ENCODE measurements at regions not wholly inside any gene's neighbourhood (a gene's known extent, or its start where the extent isn't known, plus 50 kb on each side); places are given as distances from the start of the nearest gene placed in this dataset.

DNA sequence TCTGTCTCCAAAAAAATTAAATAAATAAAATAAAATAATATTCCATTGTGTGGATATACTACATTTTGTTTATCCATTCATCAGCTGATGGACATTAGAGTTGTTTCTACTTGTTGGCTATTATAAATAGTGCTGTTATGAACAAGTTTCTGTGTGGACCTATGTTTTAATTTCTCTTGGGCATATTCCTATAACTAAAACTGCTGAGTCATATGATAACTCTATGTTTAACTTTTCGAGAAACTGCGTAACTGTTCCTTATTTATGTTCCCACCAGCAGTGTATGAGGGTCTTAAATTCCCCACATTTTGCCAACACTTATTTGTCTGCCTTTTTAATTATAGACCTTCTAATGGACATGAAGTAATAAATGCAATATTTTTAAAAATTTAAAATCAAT, 80.0 kb upstream of the XIST start:
- DNase-seq (ENCODE audit: low spot score), result no peak
- no peak overlapping the region for H2AFZ ChIP-seq
- no peaks in the 10 kb centered on the region for H3K4me1 ChIP-seq (ENCODE audit: insufficient read depth)
- no peak overlapping the region for H3K27ac ChIP-seq
- no peaks in the 10 kb centered on the region for H3K9me2 ChIP-seq (replicated peaks; ENCODE audit: insufficient read depth)
- no peak overlapping the region for H3K4me3 ChIP-seq
- WGBS (ENCODE audit: low lambda C conversion rate, missing lambda C conversion rate), result 93% methylated on average over 2 of the region's 2 CpGs
- no peak overlapping the region for H3K4me2 ChIP-seq
- H3K36me3 ChIP-seq (replicated peaks; ENCODE audit: insufficient read depth, low read depth), result no peaks in the 10 kb centered on the region
- H4K20me1 ChIP-seq (ENCODE audit: insufficient read depth, poor library complexity, severe bottlenecking), result no peaks in the 10 kb centered on the region
- H3K27me3 ChIP-seq, result no peaks in the 10 kb centered on the region
- no peaks in the 10 kb centered on the region for H3K9me3 ChIP-seq (ENCODE audit: low read depth)
- H3K79me2 ChIP-seq, result no peaks in the 10 kb centered on the region
- TF ChIP-seq CTCF (IDR thresholded peaks at IDR 0.05; ENCODE audit: poor library complexity), result no peak
- no peak for TF ChIP-seq EZH2 (IDR thresholded peaks at IDR 0.05; ENCODE audit: borderline replicate concordance)
- no peak for TF ChIP-seq EZH2phosphoT487 (IDR thresholded peaks at IDR 0.05; ENCODE audit: low read depth, severe bottlenecking, unreplicated experiment)

DNA sequence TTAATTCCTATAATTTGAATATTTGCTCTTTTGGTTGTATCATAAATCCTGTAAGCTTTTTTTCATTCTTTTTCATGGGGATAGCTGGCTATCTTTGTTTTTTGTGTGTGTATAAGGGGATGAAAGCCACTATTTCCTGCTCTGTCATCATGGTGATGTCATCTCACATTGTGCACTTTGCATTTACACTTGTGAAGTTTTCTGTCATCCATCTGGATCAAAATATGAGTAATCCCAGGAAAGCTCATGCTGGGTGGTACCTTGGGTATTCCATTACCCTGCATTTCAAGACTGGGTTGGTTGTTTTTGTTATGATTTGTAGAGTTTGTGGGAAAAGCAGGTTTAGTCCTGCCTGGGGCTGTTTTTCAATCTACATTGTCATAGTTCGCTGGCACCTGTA, 77.8 kb upstream of the XIST start:
- Histone ChIP-seq H3K4me2 (no peak overlapping the region), H3K27ac (no peak overlapping the region), H3K9me2 (replicated peaks; ENCODE audit: insufficient read depth) (no peaks in the 10 kb centered on the region), H2AFZ (no peak overlapping the region), H3K36me3 (replicated peaks; ENCODE audit: insufficient read depth, low read depth) (no peaks in the 10 kb centered on the region), H3K4me3 (no peak overlapping the region), H3K27me3 (no peaks in the 10 kb centered on the region), H3K79me2 (no peaks in the 10 kb centered on the region), H4K20me1 (ENCODE audit: insufficient read depth, poor library complexity, severe bottlenecking) (no peaks in the 10 kb centered on the region), H3K9me3 (ENCODE audit: low read depth) (no peaks in the 10 kb centered on the region), H3K4me1 (ENCODE audit: insufficient read depth) (no peaks in the 10 kb centered on the region)
- DNase-seq (ENCODE audit: low spot score), result no peak
- TF ChIP-seq EZH2 (IDR thresholded peaks at IDR 0.05; ENCODE audit: borderline replicate concordance) (no peak), CTCF (IDR thresholded peaks at IDR 0.05; ENCODE audit: poor library complexity) (no peak)
- 100% methylated on average over 1 of the region's 1 CpG for WGBS (ENCODE audit: low lambda C conversion rate, missing lambda C conversion rate)

DNA sequence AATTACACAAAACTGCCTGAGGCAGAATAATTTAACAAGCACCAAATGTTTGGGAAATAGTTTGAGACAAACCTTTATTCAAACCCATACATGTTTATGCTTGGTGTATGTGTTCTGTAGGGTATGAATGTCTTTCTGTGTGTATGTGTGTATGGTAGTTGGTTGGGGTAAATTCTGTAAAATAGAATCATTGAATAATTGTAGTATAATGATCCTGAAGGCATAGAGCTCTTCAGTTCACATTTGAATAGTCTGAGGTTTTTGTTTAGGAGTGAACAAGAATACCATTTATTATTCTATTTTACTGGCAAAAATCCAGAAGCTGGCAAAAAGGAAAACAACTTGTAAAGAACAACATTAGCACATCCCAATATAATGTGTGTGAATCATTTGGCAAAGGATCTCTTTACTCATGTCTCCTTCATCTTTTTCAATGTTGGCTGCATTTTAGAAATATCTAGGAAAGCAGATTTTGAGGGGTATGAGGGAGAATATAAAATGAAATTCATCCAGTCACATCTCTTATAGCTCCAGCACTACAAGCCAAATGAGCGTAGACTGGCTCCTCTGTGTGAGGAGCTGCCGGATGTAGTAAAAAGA, 70.4 kb upstream of the XIST start:
- H3K4me2 ChIP-seq, result no peak overlapping the region

DNA sequence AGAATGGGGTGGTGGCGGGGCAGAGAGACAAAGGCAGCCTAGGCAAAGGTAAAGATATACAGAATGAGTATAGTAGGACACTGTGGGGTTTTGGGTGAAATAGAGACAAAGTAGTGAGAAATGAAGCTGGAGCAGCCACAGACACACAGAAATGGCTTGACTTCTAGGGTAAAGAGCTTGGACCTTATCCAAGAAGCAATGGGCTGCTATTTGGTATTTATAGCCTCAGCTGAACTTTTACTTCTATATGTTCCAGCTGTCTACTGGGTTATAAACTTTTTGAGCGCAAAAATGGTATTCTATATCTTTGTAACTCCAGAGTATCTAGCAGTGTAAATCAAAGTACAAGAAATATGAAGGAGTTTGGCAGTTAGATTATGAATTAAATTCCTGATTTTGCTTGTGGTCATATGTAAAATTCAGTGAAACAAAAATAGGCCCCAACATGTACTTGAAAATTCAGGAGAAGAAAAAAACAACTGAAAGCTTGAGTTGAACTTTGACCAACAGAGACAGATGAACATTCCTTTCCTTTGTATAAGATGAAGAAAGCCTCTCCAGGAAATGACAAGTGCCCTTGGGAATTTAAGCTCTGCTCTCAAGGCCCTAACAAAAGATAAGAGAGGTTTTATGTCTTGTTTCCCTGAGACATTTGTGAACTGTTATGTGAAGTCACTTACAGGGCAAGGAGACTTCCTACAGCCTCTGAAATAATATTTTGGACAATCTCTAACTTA, 64.6 kb upstream of the XIST start:
- no peaks in the 10 kb centered on the region for H4K20me1 ChIP-seq (ENCODE audit: insufficient read depth, poor library complexity, severe bottlenecking)
- H2AFZ ChIP-seq, result peak overlapping the region; percentile 7
- 63% methylated on average over 2 of the region's 2 CpGs for WGBS (ENCODE audit: low lambda C conversion rate, missing lambda C conversion rate)
- peak overlapping the region; percentile 30 for H3K4me2 ChIP-seq
- H3K9me3 ChIP-seq (ENCODE audit: low read depth), result no peaks in the 10 kb centered on the region
- H3K79me2 ChIP-seq, result no peaks in the 10 kb centered on the region
- no peaks in the 10 kb centered on the region for H3K27me3 ChIP-seq
- peak overlapping the region; percentile 87 for H3K27ac ChIP-seq
- H3K4me1 ChIP-seq (ENCODE audit: insufficient read depth), result peaks cover 26% of the 10 kb centered on the region
- H3K4me3 ChIP-seq, result no peak overlapping the region
- H3K9me2 ChIP-seq (replicated peaks; ENCODE audit: insufficient read depth), result no peaks in the 10 kb centered on the region
- DNase-seq (ENCODE audit: low spot score), result peak; percentile 56
- H3K36me3 ChIP-seq (replicated peaks; ENCODE audit: insufficient read depth, low read depth), result no peaks in the 10 kb centered on the region
- TF ChIP-seq CTCF (IDR thresholded peaks at IDR 0.05; ENCODE audit: poor library complexity) (no peak), EZH2phosphoT487 (IDR thresholded peaks at IDR 0.05; ENCODE audit: low read depth, severe bottlenecking, unreplicated experiment) (no peak), EZH2 (IDR thresholded peaks at IDR 0.05; ENCODE audit: borderline replicate concordance) (no peak)

More for the DNA sequence above, 70.4 kb upstream of the XIST start:
- TF ChIP-seq EZH2phosphoT487 (IDR thresholded peaks at IDR 0.05; ENCODE audit: low read depth, severe bottlenecking, unreplicated experiment), result no peak
- Histone ChIP-seq H3K27ac (no peak overlapping the region), H4K20me1 (ENCODE audit: insufficient read depth, poor library complexity, severe bottlenecking) (no peaks in the 10 kb centered on the region), H3K79me2 (no peaks in the 10 kb centered on the region), H2AFZ (no peak overlapping the region), H3K9me3 (ENCODE audit: low read depth) (no peaks in the 10 kb centered on the region), H3K4me1 (ENCODE audit: insufficient read depth) (peaks cover 4% of the 10 kb centered on the region), H3K4me3 (no peak overlapping the region), H3K36me3 (replicated peaks; ENCODE audit: insufficient read depth, low read depth) (no peaks in the 10 kb centered on the region), H3K9me2 (replicated peaks; ENCODE audit: insufficient read depth) (no peaks in the 10 kb centered on the region), H3K27me3 (no peaks in the 10 kb centered on the region)
- WGBS (ENCODE audit: low lambda C conversion rate, missing lambda C conversion rate), result 95% methylated on average over 2 of the region's 2 CpGs
- DNase-seq (ENCODE audit: low spot score), result no peak

All from hepatocyte (in vitro differentiated cells).